ENCODE measurements at regions not wholly inside any gene's neighbourhood (a gene's known extent, or its start where the extent isn't known, plus 50 kb on each side); places are given as distances from the start of the nearest gene placed in this dataset.
"Not testable (repeated sequence)": the region's sequence is repeated elsewhere in the genome, so short reads cannot be mapped to it uniquely, and the experiment has no call there.

DNA sequence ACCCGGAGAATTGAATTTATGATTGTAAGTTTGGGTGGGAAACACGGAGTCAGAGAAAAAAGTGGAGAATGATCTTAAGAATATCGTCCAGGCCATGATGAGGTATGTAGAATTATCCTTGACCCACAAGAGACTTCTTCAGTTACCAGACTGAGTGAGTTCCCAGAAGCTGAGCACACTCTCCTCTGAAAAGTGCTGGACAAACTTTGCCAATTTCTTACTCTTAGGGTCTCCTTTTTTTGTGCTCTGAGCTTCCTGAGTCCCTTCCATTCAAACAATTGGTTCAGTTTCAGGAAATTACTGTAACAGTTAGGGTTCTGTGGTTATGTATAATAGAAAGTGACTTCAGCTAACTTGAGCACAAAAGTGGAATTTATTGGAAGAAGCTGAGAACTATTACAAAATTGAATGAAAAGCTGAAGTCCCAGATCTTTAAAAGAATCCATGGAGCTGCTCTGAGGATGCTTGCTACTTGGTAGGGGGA, 50.6 kb upstream of the EHBP1 start:
- DNase-seq (ENCODE audit: low read depth in 2 of 2) = no peak

DNA sequence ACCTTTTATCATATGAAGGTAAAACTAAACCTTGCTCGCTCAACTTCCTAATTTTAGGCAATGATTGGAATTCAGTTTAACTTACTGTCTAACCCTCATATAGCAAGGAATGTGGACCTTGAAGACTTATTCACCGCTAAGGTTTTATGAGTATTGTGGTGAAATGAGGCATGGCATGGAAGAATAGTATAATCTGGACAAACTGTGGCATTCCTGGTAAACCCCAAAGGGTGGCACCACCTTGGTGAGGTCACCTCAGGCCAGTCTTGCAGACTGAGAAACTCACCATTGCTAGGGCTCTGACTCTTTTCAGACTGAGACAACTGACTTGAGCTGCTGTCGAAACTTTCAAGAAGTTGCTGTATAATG, 51.1 kb upstream of the EHBP1 start:
- DNase-seq (ENCODE audit: low read depth in 2 of 2) = no peak

DNA sequence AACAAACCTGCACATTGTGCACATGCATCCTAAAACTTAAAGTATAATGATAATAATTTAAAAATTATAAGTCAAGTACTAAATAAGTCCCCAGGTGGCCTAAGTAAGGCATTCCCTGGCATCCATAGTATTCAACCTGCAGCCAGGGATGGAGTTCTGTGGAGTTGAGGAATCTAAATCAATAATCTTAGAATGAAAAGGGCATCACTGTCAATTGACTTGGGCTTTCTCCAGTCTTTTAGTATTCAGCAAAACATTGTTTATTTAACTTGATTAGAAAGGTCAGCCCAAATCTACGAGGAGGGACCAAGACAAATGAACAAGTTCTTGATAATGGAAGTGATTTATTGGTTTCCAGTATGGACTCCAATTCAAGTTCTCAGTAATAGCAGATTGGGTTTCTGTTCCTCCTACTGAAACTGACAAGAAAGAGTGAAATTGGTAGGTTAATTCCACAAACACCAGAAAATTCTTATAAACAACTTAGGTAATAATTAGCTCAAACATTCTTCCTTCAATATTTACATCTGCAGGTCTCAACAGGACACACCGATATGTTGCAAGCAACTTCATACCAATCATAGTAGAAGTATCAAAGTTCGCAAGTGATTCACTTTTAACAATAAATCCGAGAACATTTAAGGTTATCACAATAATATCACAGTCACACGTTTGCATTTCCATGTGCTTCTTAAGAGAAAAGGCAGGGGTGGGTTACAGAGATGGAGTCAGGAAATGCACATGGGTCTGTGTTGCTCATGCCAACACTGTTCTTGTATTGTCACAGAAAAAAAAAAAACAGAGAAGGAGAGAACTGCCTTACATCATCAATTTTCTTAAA, 51.7 kb upstream of the EHBP1 start:
- DNase-seq (ENCODE audit: low read depth in 2 of 2) = no peak

- DNase-seq (ENCODE audit: low read depth in 2 of 2) = not testable (repeated sequence)
Measured at GRCh38 chr2:62649087-62649486, 56.4 kb upstream of the EHBP1 start.

DNA sequence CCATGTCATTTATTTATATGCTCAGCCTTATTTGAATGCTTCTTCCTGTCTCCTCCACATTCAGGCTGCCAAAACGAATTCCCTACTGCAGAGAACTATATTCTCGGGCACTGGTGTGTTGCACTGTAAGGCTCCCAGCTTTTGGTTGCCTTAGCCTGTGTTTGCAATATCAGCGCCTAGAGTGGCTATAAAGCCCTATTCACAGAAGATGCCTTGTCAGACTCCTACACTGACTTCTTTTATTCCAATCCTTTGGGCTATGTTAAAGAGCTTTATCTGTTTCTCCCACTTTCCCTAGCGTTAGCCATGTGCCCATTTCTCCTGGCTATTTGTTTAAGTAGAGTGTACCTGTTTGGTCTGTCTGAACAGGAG, 62.4 kb upstream of the EHBP1 start:
- DNase-seq (ENCODE audit: low read depth in 2 of 2) = no peak

DNA sequence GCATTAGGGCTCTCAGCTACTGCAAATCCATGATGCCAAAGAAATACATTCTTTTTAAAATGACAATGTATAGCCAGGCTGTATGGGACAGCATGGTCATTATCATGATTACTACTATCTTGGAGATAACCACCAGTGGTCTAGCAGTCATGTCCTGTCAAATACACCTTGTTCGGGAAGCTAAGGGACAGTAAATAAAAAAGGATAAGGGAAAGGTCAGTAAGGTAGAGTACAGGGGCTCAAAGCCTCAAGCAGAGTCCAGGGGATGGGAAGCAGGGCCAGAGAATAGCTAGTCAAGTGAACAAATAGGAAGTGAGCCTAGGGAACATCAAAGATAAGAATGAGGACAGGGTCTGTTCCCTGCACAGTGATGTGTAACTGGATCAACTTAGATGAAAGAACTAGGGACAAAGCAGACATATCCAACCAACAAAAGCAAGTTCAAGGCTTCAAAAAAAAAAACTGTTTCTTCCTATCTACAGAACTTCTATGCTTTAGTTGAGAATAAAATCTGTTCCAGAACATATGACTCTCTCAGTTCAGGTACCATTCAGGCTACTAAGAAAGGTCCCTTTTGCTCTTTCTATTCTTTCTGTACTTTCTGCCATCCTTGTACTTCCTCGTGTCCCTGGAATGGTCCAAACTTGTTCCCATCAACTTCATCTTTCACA, 62.9 kb upstream of the EHBP1 start:
- no peak for DNase-seq (ENCODE audit: low read depth in 2 of 2)

- DNase-seq (ENCODE audit: low read depth in 2 of 2) = no peak
Measured at GRCh38 chr2:62641936-62642335, 63.6 kb upstream of the EHBP1 start.

- DNase-seq (ENCODE audit: low read depth in 2 of 2) = no peak
Measured at GRCh38 chr2:62641410-62641843, 64.1 kb upstream of the EHBP1 start.

- no peak for DNase-seq (ENCODE audit: low read depth in 2 of 2)
Measured at GRCh38 chr2:62631160-62632085, 74.1 kb upstream of the EHBP1 start.

- DNase-seq (ENCODE audit: low read depth in 2 of 2) = not testable (repeated sequence)
Measured at GRCh38 chr2:62630206-62630605, 75.3 kb upstream of the EHBP1 start.

GRCh38 chr2:62629310-62629709, 76.2 kb upstream of the EHBP1 start:
- DNase-seq (ENCODE audit: low read depth in 2 of 2) = not testable (repeated sequence)

- no peak for DNase-seq (ENCODE audit: low read depth in 2 of 2)
Measured at GRCh38 chr2:62627667-62628066, 77.8 kb upstream of the EHBP1 start.

GRCh38 chr2:62624855-62625254, 80.7 kb upstream of the EHBP1 start:
- no peak for DNase-seq (ENCODE audit: low read depth in 2 of 2)

DNA sequence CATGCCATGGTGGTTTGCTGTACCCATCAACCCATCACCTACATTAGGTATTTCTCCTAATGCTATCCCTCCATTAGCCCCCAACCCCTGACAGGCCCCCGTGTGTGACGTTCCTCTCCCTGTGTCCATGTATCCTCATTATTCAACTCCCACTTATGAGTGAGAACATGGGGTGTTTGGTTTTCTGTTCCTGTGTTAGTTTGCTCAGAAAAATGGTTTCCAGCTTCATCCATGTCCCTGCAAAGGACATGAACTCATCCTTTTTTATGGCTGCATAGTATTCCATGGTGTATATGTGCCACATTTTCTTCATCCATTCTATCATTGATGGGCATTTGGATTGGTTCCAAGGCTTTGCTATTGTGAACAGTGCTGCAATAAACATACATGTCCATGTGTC, 89.0 kb upstream of the EHBP1 start:
- not testable (repeated sequence) for DNase-seq (ENCODE audit: low read depth in 2 of 2)

DNA sequence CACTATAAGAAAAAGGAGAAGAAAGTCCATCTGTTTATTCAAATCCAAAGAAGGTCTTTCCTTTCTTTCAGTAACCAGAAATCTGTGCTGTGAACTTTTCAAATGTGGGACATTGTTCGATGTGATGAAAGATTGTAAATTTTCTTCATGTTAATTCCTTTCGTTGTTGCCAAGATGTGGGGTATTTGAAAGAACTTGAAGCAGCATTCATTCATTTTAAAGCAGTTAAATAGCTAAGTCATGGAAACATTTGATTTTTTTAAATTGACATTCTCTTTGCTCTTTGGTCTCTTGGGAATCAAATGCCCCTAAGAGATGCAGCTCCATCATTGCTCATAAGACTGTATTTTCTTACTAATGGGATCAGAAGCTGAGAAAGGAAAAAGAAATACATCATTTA, 93.7 kb upstream of the EHBP1 start:
- no peak for DNase-seq (ENCODE audit: low read depth in 2 of 2)

DNA sequence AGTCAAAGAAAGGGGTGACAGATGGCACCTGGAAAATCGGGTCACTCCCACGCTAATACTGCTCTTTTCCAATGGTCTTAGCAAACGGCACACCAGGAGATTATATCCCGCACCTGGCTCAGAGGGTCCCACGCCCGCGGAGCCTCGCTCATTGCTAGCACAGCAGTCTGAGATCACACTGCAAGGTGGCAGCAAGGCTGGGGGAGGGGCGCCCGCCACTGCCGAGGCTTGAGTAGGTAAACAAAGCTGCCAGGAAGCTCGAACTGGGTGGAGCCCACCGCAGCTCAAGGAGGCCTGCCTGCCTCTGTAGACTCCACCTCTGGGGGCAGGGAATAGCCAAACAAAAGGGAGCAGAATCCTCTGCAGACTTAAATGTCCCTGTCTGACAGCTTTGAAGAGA, 99.5 kb upstream of the TMEM17 start:
- not testable (repeated sequence) for DNase-seq (ENCODE audit: low read depth in 2 of 2)

DNA sequence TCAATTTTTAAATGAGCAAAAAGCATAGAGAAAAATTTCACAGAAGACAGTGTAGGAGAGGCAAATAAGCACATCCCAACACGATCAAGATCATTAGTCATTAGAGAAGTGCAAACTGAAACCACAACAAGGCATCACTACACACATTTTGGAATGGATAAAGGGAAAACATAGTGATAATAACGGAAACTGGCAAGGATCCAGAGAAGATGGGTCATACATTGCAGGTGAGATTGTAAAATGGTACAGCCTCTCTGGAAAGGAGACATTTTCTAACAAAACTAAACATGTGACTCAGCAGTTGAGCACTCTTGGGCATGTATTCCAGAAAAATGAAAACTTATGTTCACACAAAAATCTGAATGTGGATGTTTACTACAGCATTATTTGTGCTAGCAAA, 98.3 kb upstream of the TMEM17 start:
- no peak for DNase-seq (ENCODE audit: low read depth in 2 of 2)

DNA sequence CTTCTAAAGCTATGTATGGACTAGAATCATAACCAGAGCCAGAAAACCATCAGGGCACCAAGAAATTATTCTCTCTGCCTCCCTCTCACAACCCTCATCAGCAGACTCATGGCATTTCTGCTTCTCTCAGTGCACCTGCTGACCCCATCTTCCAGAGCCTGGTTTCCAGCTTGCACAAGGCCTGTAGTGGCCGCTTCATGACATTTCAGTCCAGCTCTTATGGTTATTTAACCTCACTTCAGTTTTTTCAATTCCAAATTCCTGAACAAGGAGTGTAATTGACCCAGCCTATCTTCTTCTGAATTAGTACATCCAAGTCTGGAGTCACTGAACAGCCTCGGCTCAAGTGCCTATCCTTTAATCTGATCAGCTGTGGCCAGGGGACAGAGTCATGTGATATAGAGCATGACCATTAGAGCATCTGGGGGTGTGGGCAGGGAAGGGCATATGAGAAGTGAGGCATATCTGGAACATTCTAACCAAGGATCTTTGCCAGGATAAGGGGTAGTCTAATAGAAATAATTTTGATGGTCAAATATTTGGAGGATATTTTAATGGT, 97.2 kb upstream of the TMEM17 start:
- DNase-seq (ENCODE audit: low read depth in 2 of 2) = no peak

GRCh38 chr2:62599674-62600410, 93.8 kb upstream of the TMEM17 start:
- DNase-seq (ENCODE audit: low read depth in 2 of 2) = not testable (repeated sequence)

GRCh38 chr2:62597323-62597722, 91.3 kb upstream of the TMEM17 start:
- DNase-seq (ENCODE audit: low read depth in 2 of 2) = no peak
